ENCODE measurements at regions not wholly inside any gene's neighbourhood (a gene's known extent, or its start where the extent isn't known, plus 50 kb on each side); places are given as distances from the start of the nearest gene placed in this dataset.

DNA sequence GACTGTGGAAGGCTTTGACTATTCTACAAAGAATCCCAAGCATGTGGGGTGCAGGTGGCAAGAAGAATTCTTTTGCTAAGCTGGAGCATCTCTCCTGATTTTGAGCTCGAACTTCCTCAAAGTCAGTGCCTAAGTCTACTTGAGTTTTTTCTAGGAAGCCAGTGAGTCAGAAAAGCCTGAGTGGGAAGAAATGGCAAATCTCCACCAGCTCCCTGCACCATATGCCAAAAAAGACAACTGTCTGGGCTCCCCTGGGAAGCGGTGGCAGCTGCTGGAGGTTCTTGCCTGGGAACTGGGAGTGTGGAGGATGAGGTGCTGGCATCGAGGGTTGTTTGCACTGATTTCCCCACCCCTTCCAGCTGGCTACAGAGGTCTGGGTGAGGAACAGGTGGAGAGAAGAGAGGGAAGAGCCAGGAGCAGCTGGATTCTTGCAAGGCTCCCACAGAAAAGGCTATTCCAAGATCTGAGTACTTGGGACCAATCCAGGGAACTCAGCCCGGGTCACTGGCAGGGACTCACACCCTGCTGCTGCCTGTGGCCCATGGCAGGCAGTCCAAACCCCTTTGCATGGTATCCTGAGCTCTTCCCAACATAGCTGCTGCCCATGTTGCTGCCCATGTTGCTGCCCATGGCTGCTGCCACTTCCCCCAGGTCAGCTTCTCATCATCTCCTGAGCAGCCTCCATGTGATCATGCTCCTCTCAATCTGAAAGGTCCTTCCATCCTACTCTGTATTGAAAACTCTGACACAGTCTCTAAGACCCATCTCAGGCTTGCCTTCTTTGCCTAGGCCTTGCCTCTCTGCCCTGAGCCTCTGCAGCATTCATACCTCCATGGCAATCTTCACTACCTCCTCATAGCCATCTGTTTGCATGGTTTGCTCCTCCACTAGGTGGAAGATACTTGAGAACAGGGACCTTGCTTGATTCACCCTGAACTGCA, 128.3 kb upstream of the SPATS2L start:
- Histone ChIP-seq H3K4me3 (ENCODE audit: low read depth in 1 of 2, low read length in 2 of 2) (no peak overlapping the region), H3K4me1 (ENCODE audit: insufficient read depth, low read length) (no peaks in the 10 kb centered on the region), H3K27ac (ENCODE audit: low read length) (no peak overlapping the region), H3K4me2 (ENCODE audit: insufficient read depth, low read length) (no peak overlapping the region), H3K27me3 (ENCODE audit: insufficient read depth, low read length, poor library complexity) (peaks cover 9% of the 10 kb centered on the region), H3K36me3 (ENCODE audit: insufficient read depth, low read length) (no peaks in the 10 kb centered on the region), H3K79me2 (ENCODE audit: insufficient read depth, low read length) (no peaks in the 10 kb centered on the region), H3K9ac (ENCODE audit: low read depth, low read length) (no peak overlapping the region), H2AFZ (ENCODE audit: low read depth, low read length) (no peak overlapping the region), H4K20me1 (ENCODE audit: insufficient read depth, low read length) (no peaks in the 10 kb centered on the region), H3K9me3 (ENCODE audit: insufficient read depth, low read length, severe bottlenecking) (no peaks in the 10 kb centered on the region)
- no peak for DNase-seq
- no peak for ATAC-seq (ENCODE audit: insufficient read depth, low read depth)
- TF ChIP-seq, protein P1, sequence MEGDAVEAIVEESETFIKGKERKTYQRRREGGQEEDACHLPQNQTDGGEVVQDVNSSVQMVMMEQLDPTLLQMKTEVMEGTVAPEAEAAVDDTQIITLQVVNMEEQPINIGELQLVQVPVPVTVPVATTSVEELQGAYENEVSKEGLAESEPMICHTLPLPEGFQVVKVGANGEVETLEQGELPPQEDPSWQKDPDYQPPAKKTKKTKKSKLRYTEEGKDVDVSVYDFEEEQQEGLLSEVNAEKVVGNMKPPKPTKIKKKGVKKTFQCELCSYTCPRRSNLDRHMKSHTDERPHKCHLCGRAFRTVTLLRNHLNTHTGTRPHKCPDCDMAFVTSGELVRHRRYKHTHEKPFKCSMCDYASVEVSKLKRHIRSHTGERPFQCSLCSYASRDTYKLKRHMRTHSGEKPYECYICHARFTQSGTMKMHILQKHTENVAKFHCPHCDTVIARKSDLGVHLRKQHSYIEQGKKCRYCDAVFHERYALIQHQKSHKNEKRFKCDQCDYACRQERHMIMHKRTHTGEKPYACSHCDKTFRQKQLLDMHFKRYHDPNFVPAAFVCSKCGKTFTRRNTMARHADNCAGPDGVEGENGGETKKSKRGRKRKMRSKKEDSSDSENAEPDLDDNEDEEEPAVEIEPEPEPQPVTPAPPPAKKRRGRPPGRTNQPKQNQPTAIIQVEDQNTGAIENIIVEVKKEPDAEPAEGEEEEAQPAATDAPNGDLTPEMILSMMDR (IDR thresholded peaks at IDR 0.05; ENCODE audit: borderline replicate concordance, extremely low read depth, low read length, poor library complexity, severe bottlenecking) = no peak
- no peak for TF ChIP-seq EZH2 (IDR thresholded peaks at IDR 0.05; ENCODE audit: borderline replicate concordance, low read depth, low read length, severe bottlenecking)

DNA sequence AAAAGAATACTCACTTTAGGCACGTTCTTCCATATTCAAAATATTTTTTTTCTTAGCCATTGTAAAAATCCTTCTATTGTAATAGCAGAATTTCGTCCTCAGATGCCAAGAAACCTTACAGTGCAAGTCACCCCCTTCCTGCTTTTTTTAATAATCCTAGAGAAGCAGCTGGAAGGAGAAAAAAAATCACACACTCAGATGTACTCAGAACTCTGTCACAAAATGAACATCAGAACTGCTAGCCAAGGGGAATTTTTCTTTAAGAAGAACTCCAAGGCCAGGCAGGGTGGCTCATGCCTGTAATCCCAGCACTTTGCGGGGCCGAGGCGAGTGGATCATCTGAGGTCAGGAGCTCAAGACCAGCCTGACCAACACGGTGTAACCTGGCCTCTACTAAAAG, 127.3 kb upstream of the SPATS2L start:
- H3K27ac ChIP-seq (ENCODE audit: low read length) = no peak overlapping the region
- no peak for DNase-seq
- no peaks in the 10 kb centered on the region for H3K36me3 ChIP-seq (ENCODE audit: insufficient read depth, low read length)

DNA sequence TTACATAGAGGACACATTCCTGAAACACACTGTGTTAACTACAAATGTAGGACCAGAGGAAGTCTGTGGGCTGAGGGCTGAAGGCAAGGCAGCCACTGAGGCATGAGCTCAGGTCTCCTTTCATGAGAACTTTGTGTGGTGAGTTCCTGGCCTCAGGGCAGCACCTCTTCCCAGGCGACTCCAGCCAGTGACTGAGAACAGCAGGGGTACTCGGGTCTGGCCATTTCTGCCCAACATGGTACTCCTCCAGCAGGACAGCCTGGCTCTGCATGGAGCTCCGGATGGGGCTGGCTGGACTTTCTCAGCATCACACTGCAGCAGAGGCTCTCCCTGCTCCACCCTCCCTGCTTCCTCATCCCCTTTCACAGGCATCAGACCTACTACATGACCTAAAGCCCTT, 125.5 kb upstream of the SPATS2L start:
- ATAC-seq (ENCODE audit: insufficient read depth, low read depth) (no peak), DNase-seq (no peak)
- H3K9me3 ChIP-seq (ENCODE audit: insufficient read depth, low read length, severe bottlenecking) = no peaks in the 10 kb centered on the region
- H3K4me2 ChIP-seq (ENCODE audit: insufficient read depth, low read length) = no peak overlapping the region
- no peak overlapping the region for H3K27ac ChIP-seq (ENCODE audit: low read length)
- H3K9ac ChIP-seq (ENCODE audit: low read depth, low read length) = no peak overlapping the region
- H3K79me2 ChIP-seq (ENCODE audit: insufficient read depth, low read length) = no peaks in the 10 kb centered on the region
- no peak overlapping the region for H3K4me3 ChIP-seq (ENCODE audit: low read depth in 1 of 2, low read length in 2 of 2)
- no peaks in the 10 kb centered on the region for H3K36me3 ChIP-seq (ENCODE audit: insufficient read depth, low read length)
- H3K27me3 ChIP-seq (ENCODE audit: insufficient read depth, low read length, poor library complexity) = peaks cover 16% of the 10 kb centered on the region
- H3K4me1 ChIP-seq (ENCODE audit: insufficient read depth, low read length) = no peaks in the 10 kb centered on the region
- H2AFZ ChIP-seq (ENCODE audit: low read depth, low read length) = no peak overlapping the region
- TF ChIP-seq EZH2 (IDR thresholded peaks at IDR 0.05; ENCODE audit: borderline replicate concordance, low read depth, low read length, severe bottlenecking) = no peak
- TF ChIP-seq, protein P1 (IDR thresholded peaks at IDR 0.05; ENCODE audit: borderline replicate concordance, extremely low read depth, low read length, poor library complexity, severe bottlenecking) = no peak
- no peaks in the 10 kb centered on the region for H4K20me1 ChIP-seq (ENCODE audit: insufficient read depth, low read length)

More for the DNA sequence above, 127.3 kb upstream of the SPATS2L start:
- no peak overlapping the region for H3K9ac ChIP-seq (ENCODE audit: low read depth, low read length)
- no peak overlapping the region for H2AFZ ChIP-seq (ENCODE audit: low read depth, low read length)
- H4K20me1 ChIP-seq (ENCODE audit: insufficient read depth, low read length) = no peaks in the 10 kb centered on the region
- H3K4me2 ChIP-seq (ENCODE audit: insufficient read depth, low read length) = no peak overlapping the region
- peaks cover 9% of the 10 kb centered on the region for H3K27me3 ChIP-seq (ENCODE audit: insufficient read depth, low read length, poor library complexity)
- TF ChIP-seq, protein P1 (IDR thresholded peaks at IDR 0.05; ENCODE audit: borderline replicate concordance, extremely low read depth, low read length, poor library complexity, severe bottlenecking) = no peak
- TF ChIP-seq EZH2 (IDR thresholded peaks at IDR 0.05; ENCODE audit: borderline replicate concordance, low read depth, low read length, severe bottlenecking) = no peak
- no peaks in the 10 kb centered on the region for H3K9me3 ChIP-seq (ENCODE audit: insufficient read depth, low read length, severe bottlenecking)
- H3K79me2 ChIP-seq (ENCODE audit: insufficient read depth, low read length) = no peaks in the 10 kb centered on the region
- no peak overlapping the region for H3K4me3 ChIP-seq (ENCODE audit: low read depth in 1 of 2, low read length in 2 of 2)
- no peak for ATAC-seq (ENCODE audit: insufficient read depth, low read depth)
- no peaks in the 10 kb centered on the region for H3K4me1 ChIP-seq (ENCODE audit: insufficient read depth, low read length)

Data from DND-41 (cell line).